Testis (tissue), 2 donors: ENCODE measurements at regions not wholly inside any gene's neighbourhood (a gene's known extent, or its start where the extent isn't known, plus 50 kb on each side); places are given as distances from the start of the nearest gene placed in this dataset.

ENCODE experiments used
- CTCF ChIP-seq, 3 experiments: fragments of 450-650 bp in 2 of 3; fragments of 200-600 bp in 1 of 3; sonication (generic) in 1 of 3; IDR thresholded peaks; one replicate each; pipeline ENCODE4 v1.5.1; 2016 to 2019; ENCODE audit warnings: antibody characterized with exemption in 3 of 3, mild to moderate bottlenecking in 2 of 3, moderate library complexity in 1 of 3
- POLR2A ChIP-seq: fragments of 450-650 bp; IDR thresholded peaks from one replicate; pipeline ENCODE4 v1.6.1; 2017; ENCODE audit warnings: antibody characterized with exemption, mild to moderate bottlenecking, moderate library complexity

- no peak for TF ChIP-seq POLR2A
- TF ChIP-seq CTCF (IDR thresholded peaks at IDR 0.05), result no peak
Observed at GRCh38 chr4:8779490-8779932, 92.1 kb downstream of the HMX1 start.
